Activated gamma-delta T cell treated with Interleukin-2 at 50 U/mL for 16 hours (primary cell): ENCODE measurements at regions not wholly inside any gene's neighbourhood (a gene's known extent, or its start where the extent isn't known, plus 50 kb on each side); places are given as distances from the start of the nearest gene placed in this dataset.

Experiments used
- DNase-seq: peaks from one replicate; pipeline ENCODE4 v3.0.0-alpha.2; 2020

GRCh38 chr10:31635415-31636065 lies 293.1 kb downstream of the ARHGAP12 start:
- no peak for DNase-seq

- no peak for DNase-seq
Measured at GRCh38 chr10:31635009-31635408, 293.6 kb downstream of the ARHGAP12 start.

- DNase-seq, result no peak
Measured at GRCh38 chr10:31630861-31631567, 297.6 kb downstream of the ARHGAP12 start.

GRCh38 chr10:31625566-31625965 lies 303.1 kb downstream of the ARHGAP12 start:
- no peak for DNase-seq

GRCh38 chr10:31624611-31625010 lies 304.0 kb downstream of the ARHGAP12 start:
- DNase-seq, result no peak

GRCh38 chr10:31623947-31624346 lies 304.7 kb downstream of the ARHGAP12 start:
- no peak for DNase-seq

GRCh38 chr10:31623466-31623865 lies 304.4 kb downstream of the ZEB1 start:
- no peak for DNase-seq

GRCh38 chr10:31622978-31623377 lies 304.0 kb downstream of the ZEB1 start:
- DNase-seq, result no peak

GRCh38 chr10:31621733-31622132 lies 302.7 kb downstream of the ZEB1 start:
- DNase-seq, result no peak

GRCh38 chr10:31620226-31621151 lies 301.5 kb downstream of the ZEB1 start:
- DNase-seq, result no peak

- DNase-seq, result no peak
Measured at GRCh38 chr10:31619531-31620061, 300.6 kb downstream of the ZEB1 start.

GRCh38 chr10:31618541-31619291 lies 299.7 kb downstream of the ZEB1 start:
- DNase-seq, result no peak

- no peak for DNase-seq
Measured at GRCh38 chr10:31617757-31618156, 298.7 kb downstream of the ZEB1 start.

GRCh38 chr10:31617133-31617532 lies 298.1 kb downstream of the ZEB1 start:
- no peak for DNase-seq

- no peak for DNase-seq
Measured at GRCh38 chr10:31615129-31615528, 296.1 kb downstream of the ZEB1 start.

- no peak for DNase-seq
Measured at GRCh38 chr10:31614611-31615010, 295.6 kb downstream of the ZEB1 start.

- DNase-seq, result no peak
Measured at GRCh38 chr10:31612082-31612481, 293.1 kb downstream of the ZEB1 start.

- DNase-seq, result no peak
Measured at GRCh38 chr10:31611161-31611560, 292.1 kb downstream of the ZEB1 start.

GRCh38 chr10:31607481-31607880 lies 288.5 kb downstream of the ZEB1 start:
- DNase-seq, result no peak

GRCh38 chr10:31606841-31607240 lies 287.8 kb downstream of the ZEB1 start:
- no peak for DNase-seq

GRCh38 chr10:31605861-31606525 lies 287.0 kb downstream of the ZEB1 start:
- no peak for DNase-seq

GRCh38 chr10:31605426-31605825 lies 286.4 kb downstream of the ZEB1 start:
- DNase-seq, result no peak
